HL-60 (cell line): ENCODE measurements at regions not wholly inside any gene's neighbourhood (a gene's known extent, or its start where the extent isn't known, plus 50 kb on each side); places are given as distances from the start of the nearest gene placed in this dataset.

Source experiments
- DNase-seq, 2 experiments: peaks; one replicate each; pipeline ENCODE4 v3.0.0-alpha.2; 2010 to 2020; ENCODE audit warnings: low read depth in 1 of 2, low spot score in 1 of 2
- H3K27ac ChIP-seq: fragments of 250-450 bp; sonication (Bioruptor Pico); replicated peaks from 2 replicates; pipeline ENCODE4 v1.5.1; 2020; ENCODE audit warnings: mild to moderate bottlenecking, moderate library complexity
- H3K27me3 ChIP-seq: fragments of 250-450 bp; sonication (Bioruptor Pico); 2 replicates; pipeline ENCODE4 v1.5.1; 2021; ENCODE audit warnings: mild to moderate bottlenecking, moderate library complexity; ENCODE audit not compliant: insufficient read depth, poor library complexity, severe bottlenecking
- H3K4me3 ChIP-seq: replicated peaks from 2 replicates; pipeline ENCODE4 v1.5.1; 2011; ENCODE audit warnings: mild to moderate bottlenecking, control low read depth, low read length; ENCODE audit not compliant: insufficient read depth
- GABPA ChIP-seq: IDR thresholded peaks from 2 replicates; pipeline ENCODE4 v1.6.1; 2012; ENCODE audit warnings: low read depth
- POLR2AphosphoS5 ChIP-seq: IDR thresholded peaks from 2 replicates; pipeline ENCODE4 v1.6.1; 2012; ENCODE audit warnings: low read depth
- REST ChIP-seq: IDR thresholded peaks from 2 replicates; pipeline ENCODE4 v1.6.1; 2012; ENCODE audit warnings: low read depth; ENCODE audit not compliant: insufficient replicate concordance
- SPI1 ChIP-seq: IDR thresholded peaks from 2 replicates; pipeline ENCODE4 v1.6.1; 2012; ENCODE audit warnings: low read depth, mild to moderate bottlenecking, borderline replicate concordance
- TF ChIP-seq, protein P1 (sequence below): IDR thresholded peaks from one replicate; pipeline ENCODE4 v1.5.1; 2011; ENCODE audit warnings: low read length, control low read depth, inconsistent platforms; ENCODE audit not compliant: insufficient read depth

DNA sequence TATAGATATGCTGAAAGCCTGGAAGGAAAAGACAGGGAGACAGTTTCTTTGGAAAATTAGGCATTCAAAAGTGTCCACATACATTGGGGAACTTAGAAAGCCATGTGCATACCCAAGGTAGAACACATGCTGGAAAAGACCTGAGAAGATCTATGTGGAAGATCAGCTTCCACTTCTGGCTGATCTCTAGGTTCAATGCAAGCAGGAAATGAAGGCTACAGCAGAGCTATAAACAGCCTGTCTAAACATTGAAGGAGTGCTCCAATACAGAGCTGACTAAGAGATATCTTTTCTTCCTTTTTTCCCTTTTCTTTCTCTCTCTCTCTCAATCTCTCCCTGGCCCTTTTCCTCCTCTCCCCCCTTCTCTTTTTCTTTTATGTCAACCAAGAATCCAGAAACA lies 73.6 kb upstream of the TCF12 start:
- H3K27me3 ChIP-seq, result no peaks in the 10 kb centered on the region
- H3K27ac ChIP-seq, result no peak overlapping the region
- TF ChIP-seq REST (no peak), POLR2AphosphoS5 (no peak), SPI1 (no peak), GABPA (no peak)
- TF ChIP-seq, protein P1, sequence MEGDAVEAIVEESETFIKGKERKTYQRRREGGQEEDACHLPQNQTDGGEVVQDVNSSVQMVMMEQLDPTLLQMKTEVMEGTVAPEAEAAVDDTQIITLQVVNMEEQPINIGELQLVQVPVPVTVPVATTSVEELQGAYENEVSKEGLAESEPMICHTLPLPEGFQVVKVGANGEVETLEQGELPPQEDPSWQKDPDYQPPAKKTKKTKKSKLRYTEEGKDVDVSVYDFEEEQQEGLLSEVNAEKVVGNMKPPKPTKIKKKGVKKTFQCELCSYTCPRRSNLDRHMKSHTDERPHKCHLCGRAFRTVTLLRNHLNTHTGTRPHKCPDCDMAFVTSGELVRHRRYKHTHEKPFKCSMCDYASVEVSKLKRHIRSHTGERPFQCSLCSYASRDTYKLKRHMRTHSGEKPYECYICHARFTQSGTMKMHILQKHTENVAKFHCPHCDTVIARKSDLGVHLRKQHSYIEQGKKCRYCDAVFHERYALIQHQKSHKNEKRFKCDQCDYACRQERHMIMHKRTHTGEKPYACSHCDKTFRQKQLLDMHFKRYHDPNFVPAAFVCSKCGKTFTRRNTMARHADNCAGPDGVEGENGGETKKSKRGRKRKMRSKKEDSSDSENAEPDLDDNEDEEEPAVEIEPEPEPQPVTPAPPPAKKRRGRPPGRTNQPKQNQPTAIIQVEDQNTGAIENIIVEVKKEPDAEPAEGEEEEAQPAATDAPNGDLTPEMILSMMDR, result no peak
- H3K4me3 ChIP-seq, result no peak overlapping the region
- DNase-seq, result no peak

DNA sequence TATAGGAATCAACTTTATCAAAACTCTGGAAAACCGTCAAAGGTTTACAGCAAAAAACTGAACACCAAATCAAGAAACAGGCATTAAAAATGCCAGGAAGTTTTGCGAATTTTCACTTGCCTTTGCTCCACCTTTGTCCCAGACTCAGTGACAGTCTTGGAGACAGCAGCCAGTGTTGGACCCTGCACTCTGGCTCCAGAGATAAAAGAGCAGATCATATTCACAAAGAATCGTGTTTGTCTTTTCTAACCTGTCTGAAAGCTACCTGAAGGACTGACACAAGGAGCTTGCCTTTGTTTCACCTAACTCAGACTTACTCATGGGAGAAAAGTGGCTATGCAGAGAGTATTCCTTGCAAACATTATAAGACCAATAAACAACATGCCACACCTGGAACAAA lies 74.0 kb upstream of the TCF12 start:
- TF ChIP-seq, protein P1, result no peak
- TF ChIP-seq POLR2AphosphoS5 (no peak), SPI1 (no peak), REST (no peak)
- H3K27me3 ChIP-seq, result no peaks in the 10 kb centered on the region
- H3K27ac ChIP-seq, result no peak overlapping the region
- no peak overlapping the region for H3K4me3 ChIP-seq
- no peak for DNase-seq

DNA sequence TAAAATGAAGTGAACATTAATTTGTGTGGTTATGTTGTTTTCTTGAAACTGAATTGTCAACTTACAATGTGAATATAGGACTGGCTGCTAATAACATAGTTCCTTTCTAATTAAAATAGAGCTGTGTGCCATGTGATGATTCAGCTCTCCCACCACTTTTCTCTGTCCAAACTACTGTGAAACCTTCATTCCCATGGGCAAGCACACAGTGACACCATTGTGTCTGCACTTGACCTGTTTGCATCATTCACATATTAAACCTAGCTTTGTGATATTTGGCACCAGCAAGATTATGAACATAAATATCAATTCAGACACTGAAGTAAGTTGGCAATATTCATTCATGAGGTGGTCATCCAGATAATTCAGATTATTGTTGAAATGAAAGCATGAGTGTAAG lies 78.8 kb upstream of the TCF12 start:
- Histone ChIP-seq H3K4me3 (no peak overlapping the region), H3K27ac (no peak overlapping the region), H3K27me3 (no peaks in the 10 kb centered on the region)
- TF ChIP-seq POLR2AphosphoS5 (no peak), SPI1 (no peak), GABPA (no peak), REST (no peak)
- TF ChIP-seq, protein P1, result no peak
- no peak for DNase-seq
